Ovary (tissue), 3 donors: ENCODE measurements at regions not wholly inside any gene's neighbourhood (a gene's known extent, or its start where the extent isn't known, plus 50 kb on each side); places are given as distances from the start of the nearest gene placed in this dataset.

Experiments
- CTCF ChIP-seq, 3 donors: fragments of 450-650 bp in 2 of 3; fragments of 200-600 bp in 1 of 3; IDR thresholded peaks; one replicate each; pipeline versions ENCODE4 v1.5.1 to v1.8.0; 2016 to 2022; ENCODE audit warnings: antibody characterized with exemption in 3 of 3, mild to moderate bottlenecking in 1 of 3
- EP300 ChIP-seq: sonication (generic); formaldehyde crosslinking; IDR thresholded peaks from one replicate; pipeline ENCODE4 v1.6.1; 2017; ENCODE audit warnings: antibody characterized with exemption
- POLR2A ChIP-seq: fragments of 450-650 bp; IDR thresholded peaks from one replicate; pipeline ENCODE4 v1.6.1; 2017; ENCODE audit warnings: antibody characterized with exemption, mild to moderate bottlenecking, moderate library complexity
- donor health status: DM: no; HTN: no; CAD: no.

GRCh38 chr15:101541501-101542292 lies 52.2 kb upstream of the PCSK6 start:
- TF ChIP-seq CTCF (IDR thresholded peaks at IDR 0.05) (no peak), EP300 (no peak), POLR2A (no peak)
